HepG2 (cell line): ENCODE measurements at regions not wholly inside any gene's neighbourhood (a gene's known extent, or its start where the extent isn't known, plus 50 kb on each side); places are given as distances from the start of the nearest gene placed in this dataset.
A peak's percentile ranks its signal among the peaks of the same experiment; 100 is the strongest.

Experiments used
- ATAC-seq: fragments of 200-7000 bp; cut with Tn5 transposase; 3 replicates; pipeline ENCODE4 v1.9.1; 2020; ENCODE audit warnings: mild to moderate bottlenecking, moderate library complexity
- BruUV-seq: library from RNA; stranded (reverse); fragments of 400-500 nt; replicated peaks from 2 replicates; lab custom pipeline; 2021; lab: Mats Ljungman, UMichigan
- CTCF ChIA-PET: fragments of 300-600 bp; formaldehyde crosslinking; extraction: SDS; loops from one replicate; lab custom pipeline; 2021; ENCODE audit warnings: low total read pairs, inconsistent platforms, low intra/inter-chr PET ratio; lab: Yijun Ruan, JAX
- POLR2A ChIA-PET: fragments of 350-600 bp; sonication (Branson Sonifier 250); formaldehyde crosslinking; loops from one replicate; lab custom pipeline; 2020; ENCODE audit warnings: antibody characterized with exemption, inconsistent platforms; lab: Yijun Ruan, JAX
- DNase-seq: peaks from one replicate; pipeline ENCODE4 v3.0.0-alpha.2; 2015; ENCODE audit warnings: low spot score
- FAIRE-seq: peaks from 3 replicates; lab custom pipeline; 2011; peaks lifted over from hg19 to GRCh38; lab: Jason Lieb, UNC
- H2AFZ ChIP-seq: one replicate; pipeline ENCODE4 v1.6.1; 2011; ENCODE audit warnings: low read length, inconsistent platforms
- H3K27ac ChIP-seq: fragments of 300-600 bp; 3 replicates; pipeline ENCODE4 v1.8.0; 2011; ENCODE audit warnings: mixed run types, mild to moderate bottlenecking, mixed read lengths, low read length, inconsistent platforms; ENCODE audit not compliant: insufficient read depth; ENCODE audit errors: extremely low read length
- H3K27me3 ChIP-seq, 2 experiments: fragments of 200-600 bp in 1 of 2; 2 replicates in 1 of 2; 3 replicates in 1 of 2; pipeline versions ENCODE4 v1.6.0 to v1.8.0; 2011; ENCODE audit warnings: low read length in 2 of 2, mild to moderate bottlenecking in 2 of 2, moderate library complexity in 2 of 2, inconsistent platforms in 1 of 2; ENCODE audit not compliant: insufficient read depth in 2 of 2, control insufficient read depth in 1 of 2
- H3K36me3 ChIP-seq, 2 experiments: fragments of 200-600 bp in 1 of 2; replicated peaks in 1 of 2; 2 replicates in 1 of 2; 3 replicates in 1 of 2; pipeline versions ENCODE4 v1.5.1 to v1.8.0; 2011; ENCODE audit warnings: low read length in 2 of 2, inconsistent platforms in 1 of 2; ENCODE audit not compliant: insufficient read depth in 2 of 2, control insufficient read depth in 1 of 2
- H3K4me1 ChIP-seq: 2 replicates; pipeline ENCODE4 v1.5.1; 2012; ENCODE audit warnings: low read length, inconsistent platforms; ENCODE audit not compliant: insufficient read depth
- H3K4me2 ChIP-seq: 2 replicates; pipeline ENCODE4 v1.6.0; 2011; ENCODE audit warnings: low read depth, low read length, inconsistent platforms
- H3K4me3 ChIP-seq, 3 experiments: fragments of 200-600 bp in 1 of 3; sonication (generic), shearing (Covaris generic) in 1 of 3; replicated peaks in 1 of 3; 2 replicates each; pipeline ENCODE4 v1.5.1; 2011 to 2016; ENCODE audit warnings: low read length in 3 of 3, inconsistent platforms in 2 of 3, low read depth in 2 of 3, mild to moderate bottlenecking in 2 of 3, control low read depth in 1 of 3, mixed read lengths in 1 of 3; ENCODE audit not compliant: insufficient read depth in 1 of 3
- H3K79me2 ChIP-seq: one replicate; pipeline ENCODE4 v1.6.1; 2011; ENCODE audit warnings: low read length, inconsistent platforms; ENCODE audit not compliant: insufficient read depth
- H3K9ac ChIP-seq: 2 replicates; pipeline ENCODE4 v1.6.0; 2011; ENCODE audit warnings: mild to moderate bottlenecking, low read depth, low read length, inconsistent platforms; ENCODE audit not compliant: insufficient read depth
- H3K9me3 ChIP-seq: 2 replicates; pipeline ENCODE4 v1.5.1; 2012; ENCODE audit warnings: mild to moderate bottlenecking, low read length
- H4K20me1 ChIP-seq: 2 replicates; pipeline ENCODE4 v1.6.0; 2011; ENCODE audit warnings: inconsistent platforms, mild to moderate bottlenecking, low read length, moderate library complexity; ENCODE audit not compliant: insufficient read depth
- RAD51 ChIP-seq: fragments of 450-650 bp; IDR thresholded peaks from 2 replicates; pipeline ENCODE4 v1.6.1; 2016; ENCODE audit warnings: borderline replicate concordance
- SRSF4 ChIP-seq: fragments of 200-400 bp; formaldehyde crosslinking; IDR thresholded peaks from one replicate; pipeline ENCODE4 v1.6.1; 2018; ENCODE audit warnings: mild to moderate bottlenecking, low read depth, low read length, moderate library complexity; ENCODE audit not compliant: poor library complexity, severe bottlenecking
- ZNF34 ChIP-seq: sonication (generic); formaldehyde crosslinking; IDR thresholded peaks from 2 replicates; pipeline ENCODE4 v1.4.0; 2020; ENCODE audit warnings: mild to moderate bottlenecking, missing genetic modification reagents, borderline replicate concordance
- WGBS: methylation state at CpG from one replicate; pipeline ENCODE4 v1.1.6; 2017; ENCODE audit warnings: low lambda C conversion rate; 5-methylcytosine and 5-hydroxymethylcytosine counted together
- in situ Hi-C: cut with HindIII; loops from 2 replicates; pipeline ENCODE4 v1.10.0; 2017; ENCODE audit warnings: low pct_unique_long_range_greater_than_20kb; ENCODE audit not compliant: extremely low pct_ligation_motif_present
- intact Hi-C: fragments of 100-400 bp; cut with micrococcal nuclease; formaldehyde crosslinking; loops from one replicate; pipeline ENCODE4 v1.10.0; 2022; ENCODE audit not compliant: unreplicated experiment
- TF ChIP-seq, protein P1 (sequence below), 2 experiments: sonication (generic) in 1 of 2; formaldehyde crosslinking in 1 of 2; IDR thresholded peaks; 2 replicates each; pipeline versions ENCODE4 v1.5.1 to v1.6.1; 2011 to 2020; ENCODE audit warnings: borderline replicate concordance in 1 of 2, low read depth in 1 of 2, low read length in 1 of 2, mild to moderate bottlenecking in 1 of 2, missing genetic modification reagents in 1 of 2, moderate library complexity in 1 of 2

- Histone ChIP-seq H3K9me3 (no peaks in the 10 kb centered on the region), H3K4me3 (no peak overlapping the region), H3K27ac (no peak overlapping the region), H2AFZ (no peak overlapping the region), H3K36me3 (no peaks in the 10 kb centered on the region), H3K9ac (no peak overlapping the region), H3K4me1 (peaks cover 15% of the 10 kb centered on the region), H3K79me2 (no peaks in the 10 kb centered on the region), H4K20me1 (no peaks in the 10 kb centered on the region), H3K4me2 (no peak overlapping the region), H3K27me3 (peaks cover under 1 to 19% of the 10 kb centered on the region in 2 experiments; a peak in 3 of 5 replicates)
- TF ChIP-seq ZNF34 (CRISPR knock-in tag) = no peak
- intact Hi-C loops = no loop called here
- ATAC-seq (no peak), DNase-seq (no peak), FAIRE-seq (no peak)
- ChIA-PET POLR2A (no interaction called here), CTCF (no interaction called here)
- WGBS = 31% methylated on average over 16 of the region's 16 CpGs
- in situ Hi-C loops = no loop called here
- BruUV-seq = no TSS peak
Observed at GRCh38 chr11:64499261-64500004, 56.3 kb upstream of the SLC22A11 start.

- BruUV-seq = no TSS peak
- ATAC-seq (no peak), DNase-seq (no peak), FAIRE-seq (no peak)
- Histone ChIP-seq H3K36me3 (no peaks in the 10 kb centered on the region), H3K9ac (no peak overlapping the region), H3K27ac (no peak overlapping the region), H4K20me1 (no peaks in the 10 kb centered on the region), H3K27me3 (peaks cover 3 to 20% of the 10 kb centered on the region in 2 experiments; a peak in 3 of 5 replicates), H2AFZ (no peak overlapping the region), H3K9me3 (no peaks in the 10 kb centered on the region), H3K79me2 (no peaks in the 10 kb centered on the region), H3K4me1 (peaks cover 15% of the 10 kb centered on the region), H3K4me2 (0 out of 2 replicates have a peak overlapping the region, but pooled peaks have one; percentile 12), H3K4me3 (no peak overlapping the region)
- POLR2A ChIA-PET = no interaction called here
- in situ Hi-C loops = no loop called here
- TF ChIP-seq RAD51 (peak; percentile 59; the same call in 1 of the 2 replicates), SRSF4 (no peak)
- TF ChIP-seq, protein P1, sequence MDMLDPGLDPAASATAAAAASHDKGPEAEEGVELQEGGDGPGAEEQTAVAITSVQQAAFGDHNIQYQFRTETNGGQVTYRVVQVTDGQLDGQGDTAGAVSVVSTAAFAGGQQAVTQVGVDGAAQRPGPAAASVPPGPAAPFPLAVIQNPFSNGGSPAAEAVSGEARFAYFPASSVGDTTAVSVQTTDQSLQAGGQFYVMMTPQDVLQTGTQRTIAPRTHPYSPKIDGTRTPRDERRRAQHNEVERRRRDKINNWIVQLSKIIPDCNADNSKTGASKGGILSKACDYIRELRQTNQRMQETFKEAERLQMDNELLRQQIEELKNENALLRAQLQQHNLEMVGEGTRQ (IDR thresholded peaks at IDR 0.05; ENCODE audit: low read depth, low read length) = peak; percentile 39; the same call in 1 of the 2 replicates
- TF ChIP-seq, protein P1 (CRISPR knock-in tag; IDR thresholded peaks at IDR 0.05; ENCODE audit: borderline replicate concordance) = no peak; the same call in 1 of the 2 replicates
- CTCF ChIA-PET = no interaction called here
- intact Hi-C loops = no loop called here
- 33% methylated on average over 26 of the region's 28 CpGs for WGBS
Observed at GRCh38 chr11:64500176-64501013, 55.3 kb upstream of the SLC22A11 start.
